LNCAP (cell line): ENCODE measurements at regions not wholly inside any gene's neighbourhood (a gene's known extent, or its start where the extent isn't known, plus 50 kb on each side); places are given as distances from the start of the nearest gene placed in this dataset.

Source experiments
- TF ChIP-seq, protein P1 (sequence below): fragments of 450-650 bp; IDR thresholded peaks from 2 replicates; pipeline ENCODE4 v1.5.1; 2017; ENCODE audit warnings: mild to moderate bottlenecking

GRCh38 chr21:18894387-18894786, 490.8 kb upstream of the TMPRSS15 start:
- TF ChIP-seq, protein P1, sequence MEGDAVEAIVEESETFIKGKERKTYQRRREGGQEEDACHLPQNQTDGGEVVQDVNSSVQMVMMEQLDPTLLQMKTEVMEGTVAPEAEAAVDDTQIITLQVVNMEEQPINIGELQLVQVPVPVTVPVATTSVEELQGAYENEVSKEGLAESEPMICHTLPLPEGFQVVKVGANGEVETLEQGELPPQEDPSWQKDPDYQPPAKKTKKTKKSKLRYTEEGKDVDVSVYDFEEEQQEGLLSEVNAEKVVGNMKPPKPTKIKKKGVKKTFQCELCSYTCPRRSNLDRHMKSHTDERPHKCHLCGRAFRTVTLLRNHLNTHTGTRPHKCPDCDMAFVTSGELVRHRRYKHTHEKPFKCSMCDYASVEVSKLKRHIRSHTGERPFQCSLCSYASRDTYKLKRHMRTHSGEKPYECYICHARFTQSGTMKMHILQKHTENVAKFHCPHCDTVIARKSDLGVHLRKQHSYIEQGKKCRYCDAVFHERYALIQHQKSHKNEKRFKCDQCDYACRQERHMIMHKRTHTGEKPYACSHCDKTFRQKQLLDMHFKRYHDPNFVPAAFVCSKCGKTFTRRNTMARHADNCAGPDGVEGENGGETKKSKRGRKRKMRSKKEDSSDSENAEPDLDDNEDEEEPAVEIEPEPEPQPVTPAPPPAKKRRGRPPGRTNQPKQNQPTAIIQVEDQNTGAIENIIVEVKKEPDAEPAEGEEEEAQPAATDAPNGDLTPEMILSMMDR: no peak

GRCh38 chr21:18899261-18899660, 495.7 kb upstream of the TMPRSS15 start:
- TF ChIP-seq, protein P1: no peak

GRCh38 chr21:18902660-18903059, 499.1 kb upstream of the TMPRSS15 start:
- TF ChIP-seq, protein P1: no peak

- TF ChIP-seq, protein P1: no peak
Measured at GRCh38 chr21:18907076-18907475, 503.5 kb upstream of the TMPRSS15 start.

DNA sequence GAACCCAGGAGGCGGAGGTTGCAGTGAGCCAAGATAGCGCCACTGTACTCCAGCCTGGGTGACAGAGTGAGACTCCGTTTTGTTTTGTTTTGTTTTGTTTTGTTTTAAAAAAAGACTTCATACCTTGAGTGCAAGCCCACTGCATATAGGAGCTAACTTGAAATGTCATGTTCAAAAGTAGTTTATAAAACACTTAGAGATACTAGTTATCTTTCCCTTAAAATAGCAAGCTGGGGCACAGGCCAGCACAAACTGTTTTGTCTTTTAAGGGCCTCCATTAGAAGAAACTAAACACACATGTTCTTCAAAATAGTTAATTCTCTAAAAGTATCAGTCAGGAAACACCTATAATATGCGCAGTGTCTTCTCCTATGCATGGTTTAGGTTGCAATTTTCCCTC, 505.1 kb upstream of the TMPRSS15 start:
- TF ChIP-seq, protein P1: no peak

DNA sequence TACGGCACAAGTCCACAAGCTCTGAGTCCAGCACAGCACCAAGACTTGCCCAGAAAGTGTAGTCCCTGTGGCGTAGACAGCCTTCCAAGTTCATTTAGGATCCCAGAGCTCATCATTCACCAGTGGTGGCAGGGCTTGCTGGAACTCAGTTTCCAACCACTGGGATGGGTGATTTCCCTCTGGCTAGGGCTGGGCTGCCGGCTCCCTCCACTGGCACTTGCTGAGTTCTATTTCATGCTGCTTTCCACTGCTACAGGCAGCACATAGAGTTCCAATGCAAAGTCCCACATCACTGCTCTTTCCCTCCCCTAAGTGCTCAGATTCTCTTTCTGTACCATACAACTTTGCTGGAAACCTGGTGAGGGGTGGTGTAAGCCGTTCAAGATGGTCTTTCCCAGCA, 510.3 kb upstream of the TMPRSS15 start:
- TF ChIP-seq, protein P1: no peak

DNA sequence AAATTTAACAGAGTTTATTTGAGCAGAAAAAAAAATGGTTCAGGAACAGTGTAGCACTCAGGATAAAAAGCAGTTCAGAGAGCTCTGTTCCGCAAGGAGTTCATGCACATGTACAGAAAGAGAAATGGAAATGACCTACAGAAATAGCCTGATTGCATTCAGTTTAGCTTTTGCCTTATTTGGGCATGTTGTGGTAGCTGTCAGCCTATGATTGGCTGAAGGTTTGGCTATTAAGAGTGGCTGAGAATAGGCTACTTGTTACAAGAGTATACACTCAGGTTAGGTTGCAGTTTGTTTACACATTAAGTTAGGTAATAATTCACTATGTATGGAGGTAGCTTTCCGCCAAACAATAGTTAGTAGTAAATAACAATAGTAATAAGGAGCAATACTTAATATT, 511.0 kb upstream of the TMPRSS15 start:
- TF ChIP-seq, protein P1: no peak

GRCh38 chr21:18917622-18918021, 514.0 kb upstream of the TMPRSS15 start:
- TF ChIP-seq, protein P1: no peak
